ENCODE measurements at regions not wholly inside any gene's neighbourhood (a gene's known extent, or its start where the extent isn't known, plus 50 kb on each side); places are given as distances from the start of the nearest gene placed in this dataset.
"Not testable (repeated sequence)": the region's sequence is repeated elsewhere in the genome, so short reads cannot be mapped to it uniquely, and the experiment has no call there.

DNA sequence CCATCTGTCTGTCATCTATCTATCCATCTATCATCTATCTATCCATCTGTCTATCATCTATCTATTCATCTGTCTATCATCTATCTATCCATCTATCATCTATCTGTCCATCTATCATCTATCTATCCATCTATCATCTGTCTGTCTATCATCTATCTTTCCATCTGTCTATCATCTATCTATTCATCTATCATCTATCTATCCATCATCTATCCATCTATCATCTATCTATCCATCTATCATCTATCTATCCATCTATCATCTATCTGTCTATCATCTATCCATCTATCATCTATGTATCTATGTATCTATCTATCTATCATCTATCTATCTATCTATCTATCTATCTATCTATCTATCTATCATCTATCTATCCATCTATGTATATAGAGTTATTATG is 671.6 kb downstream of the UTRN start:
- not testable (repeated sequence) for DNase-seq (ENCODE audit: low read depth in 2 of 2)

DNA sequence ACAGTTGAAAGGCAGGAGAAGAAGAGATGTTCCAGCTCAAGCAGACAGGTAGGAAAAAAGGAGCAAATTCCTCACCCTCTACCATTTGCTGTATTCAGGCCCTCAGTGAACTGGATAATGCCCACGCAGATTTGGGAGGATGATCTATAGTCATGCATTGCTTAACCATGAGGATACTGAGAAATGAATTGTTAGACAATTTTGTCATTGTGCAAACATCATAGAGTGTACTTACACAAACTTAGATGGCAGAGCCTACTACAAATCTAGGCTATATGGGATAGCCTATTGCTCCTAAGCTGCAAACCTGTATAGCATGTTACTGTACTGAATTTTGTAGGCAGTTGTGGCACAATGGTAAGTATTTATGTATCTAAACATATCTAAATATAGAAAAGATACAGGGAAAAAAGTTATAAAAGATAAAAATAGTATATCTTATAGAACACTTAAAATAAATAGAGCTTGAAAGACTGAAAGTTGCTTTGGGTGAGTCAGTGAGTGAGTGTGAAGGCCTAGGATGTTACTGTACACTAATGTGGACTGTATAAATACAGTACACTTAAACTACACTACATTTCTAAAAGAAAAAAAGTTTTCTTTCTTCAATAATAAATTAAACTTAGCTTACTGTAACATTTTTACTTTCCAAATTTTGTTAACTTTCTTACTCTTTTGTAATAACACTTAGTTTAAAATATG is 672.3 kb downstream of the UTRN start:
- DNase-seq (ENCODE audit: low read depth in 2 of 2) = no peak

DNA sequence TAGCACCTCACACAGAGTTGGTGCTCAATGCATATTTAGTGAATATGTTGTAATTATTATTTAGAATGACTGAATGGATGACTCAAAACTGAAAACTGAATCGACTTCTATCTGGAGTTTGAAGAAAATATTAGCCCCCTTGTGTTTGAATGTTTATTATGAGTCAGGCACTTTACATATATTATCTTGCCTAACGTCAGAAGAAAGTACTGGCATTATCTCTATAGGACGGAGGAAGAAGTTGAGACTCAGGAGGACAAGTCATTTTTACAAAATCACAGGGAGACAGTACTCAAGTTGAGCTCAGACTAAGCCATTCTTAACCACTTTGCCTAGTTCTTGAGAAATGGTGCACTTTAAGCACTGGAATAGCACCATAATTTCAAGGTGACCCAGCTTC is 684.0 kb downstream of the UTRN start:
- DNase-seq (ENCODE audit: low read depth in 2 of 2) = no peak

DNA sequence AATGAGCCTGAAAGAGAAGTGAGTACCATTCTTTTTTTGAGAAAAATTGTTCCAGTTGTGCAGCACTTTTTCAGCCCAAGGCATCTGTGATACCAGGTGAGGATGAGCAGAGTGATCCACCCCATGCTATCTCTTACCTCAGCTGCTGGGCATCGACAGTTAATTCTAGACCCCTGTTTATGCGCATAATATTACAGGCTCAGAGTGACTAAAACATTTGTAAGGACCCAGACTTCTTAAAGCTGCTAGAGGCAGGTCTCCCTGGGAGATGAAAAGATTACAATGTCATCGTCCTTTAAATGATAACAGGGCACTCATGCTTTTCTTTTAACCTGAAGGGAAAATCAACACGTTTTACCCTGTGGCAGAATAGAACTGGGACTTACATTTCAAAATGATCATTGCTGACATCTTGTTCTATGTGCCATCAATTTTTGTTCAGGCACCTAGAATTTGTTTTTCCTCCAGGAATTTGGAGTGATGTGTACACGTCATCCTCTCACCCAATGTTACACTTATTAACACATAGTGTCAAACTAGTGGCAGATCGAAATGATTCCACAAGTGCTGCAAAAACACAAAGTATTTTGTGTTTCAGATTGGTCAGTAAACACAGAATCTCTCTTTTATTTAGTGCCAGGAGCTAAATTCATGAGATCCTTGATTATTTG is 684.6 kb downstream of the UTRN start:
- no peak for DNase-seq (ENCODE audit: low read depth in 2 of 2)

DNA sequence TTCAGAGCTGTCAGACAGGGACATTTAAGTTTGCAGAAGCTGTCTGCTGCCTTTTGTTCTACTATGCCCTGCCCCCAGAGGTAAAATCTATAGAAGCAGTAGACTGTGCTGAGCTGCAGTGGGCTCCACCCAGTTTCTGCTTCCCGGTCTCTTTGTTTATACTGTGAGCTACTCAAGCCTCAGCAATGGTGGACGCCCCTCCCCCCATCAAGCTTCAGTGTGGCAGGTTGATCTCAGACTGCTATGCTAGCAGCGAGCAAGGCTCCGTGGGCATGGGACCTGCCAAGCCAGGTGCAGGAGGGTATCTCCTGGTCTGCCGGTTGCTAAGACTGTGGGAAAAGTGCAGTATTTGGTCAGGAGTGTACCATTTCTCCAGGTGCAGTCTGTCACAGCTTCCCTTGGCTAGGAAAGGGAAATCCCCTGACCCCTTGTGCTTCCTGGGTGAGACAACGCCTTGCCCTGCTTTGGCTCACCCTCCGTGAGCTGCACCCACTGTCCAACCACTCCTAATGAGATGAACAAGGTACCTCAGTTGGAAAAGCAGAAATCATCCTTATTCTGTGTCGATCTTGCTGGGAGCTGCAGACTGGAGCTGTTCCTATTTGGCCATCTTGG is 692.2 kb downstream of the UTRN start:
- not testable (repeated sequence) for DNase-seq (ENCODE audit: low read depth in 2 of 2)

DNA sequence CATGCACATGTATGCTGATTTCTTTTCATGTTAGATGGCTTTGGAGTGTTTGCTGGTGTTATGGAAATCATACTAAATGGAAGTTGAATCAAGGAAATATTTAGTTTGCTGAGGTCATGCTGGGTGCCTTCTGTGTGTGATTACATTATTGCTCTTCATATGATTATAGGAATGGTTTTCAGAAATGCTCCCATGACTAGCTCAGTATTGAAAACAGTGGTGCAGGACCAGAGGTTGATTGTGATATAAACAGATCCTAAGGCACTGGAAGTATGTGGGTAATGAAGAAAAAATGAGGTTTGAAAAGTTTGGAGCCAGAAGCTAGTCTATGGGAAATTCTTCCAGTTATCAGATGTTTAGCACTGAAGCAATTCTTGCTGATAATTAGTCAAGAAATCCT is 693.1 kb downstream of the UTRN start:
- no peak for DNase-seq (ENCODE audit: low read depth in 2 of 2)

DNA sequence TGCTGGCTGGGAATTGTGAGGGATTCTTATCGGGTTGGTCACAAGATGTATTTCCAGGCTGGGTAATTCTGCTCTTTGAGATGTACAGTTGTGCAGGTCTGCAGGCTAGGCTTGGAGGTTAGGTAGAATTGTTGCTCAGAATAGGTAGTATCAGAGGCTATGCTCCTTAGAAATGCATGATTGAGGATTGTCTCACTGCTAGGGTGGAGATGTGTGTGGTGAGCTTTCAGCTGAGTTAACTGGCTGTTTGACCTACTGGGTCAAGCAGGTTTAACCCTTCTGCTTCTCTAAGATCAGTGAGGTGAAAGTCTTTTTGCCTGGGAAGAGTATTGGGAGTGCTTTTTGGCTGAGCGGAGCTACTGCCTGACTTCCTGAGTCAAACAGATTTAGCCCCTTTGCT is 701.1 kb downstream of the UTRN start:
- DNase-seq (ENCODE audit: low read depth in 2 of 2) = no peak

DNA sequence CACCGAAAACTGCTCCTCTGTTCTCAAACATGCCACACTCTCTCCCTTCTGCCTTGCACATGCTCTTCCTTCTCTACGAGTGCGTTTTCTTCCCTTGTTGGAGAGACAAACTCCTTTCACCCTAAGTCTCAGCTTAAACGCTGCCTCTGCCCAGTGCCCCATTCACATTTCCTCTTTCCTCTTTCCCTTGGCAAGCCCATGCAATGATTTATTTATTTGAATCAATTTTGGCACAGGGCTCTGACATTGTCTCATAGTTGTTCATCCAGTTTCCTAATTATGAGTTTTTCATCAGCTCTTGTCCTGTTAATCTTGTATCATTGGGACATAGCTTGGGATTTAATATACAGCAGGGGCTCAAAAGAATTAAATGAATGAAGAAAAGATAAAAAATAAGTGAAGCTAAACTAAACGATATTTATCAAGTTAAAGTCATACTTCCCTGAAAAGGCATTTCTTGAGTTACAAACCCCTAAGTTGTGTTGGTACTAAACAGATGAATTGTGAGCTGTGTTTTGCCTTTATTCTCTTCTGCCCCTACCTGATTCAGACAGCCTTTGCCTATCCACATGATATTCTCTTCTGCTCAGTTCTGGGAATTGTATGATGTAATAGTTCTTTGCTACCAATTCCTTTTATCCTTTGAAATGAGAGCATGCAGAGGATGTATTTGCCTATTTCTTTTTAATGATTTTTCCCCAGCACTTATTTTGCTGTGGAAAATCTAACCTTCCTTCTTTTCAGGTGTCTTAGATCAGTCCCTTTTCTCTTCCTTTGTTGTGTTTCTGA is 704.4 kb downstream of the UTRN start:
- no peak for DNase-seq (ENCODE audit: low read depth in 2 of 2)

DNA sequence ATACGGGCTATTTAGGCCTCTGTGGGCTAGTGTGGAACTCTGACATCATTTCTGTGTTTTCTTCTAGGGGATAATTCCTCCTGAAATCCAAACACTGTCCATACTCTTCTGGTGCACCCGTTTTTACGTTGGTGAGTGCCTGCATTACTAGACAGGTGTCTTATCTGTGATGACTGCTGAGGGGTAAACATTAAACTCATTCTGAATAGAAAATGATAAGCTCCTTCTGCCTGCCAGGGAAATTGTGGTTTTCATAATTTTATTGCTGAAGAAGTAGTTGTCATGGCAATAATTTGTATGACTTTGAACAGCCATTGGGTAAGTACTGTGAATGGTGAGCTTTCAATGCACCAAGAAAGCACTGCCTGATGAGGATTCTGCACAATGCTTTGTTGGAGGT is 705.6 kb downstream of the UTRN start:
- DNase-seq (ENCODE audit: low read depth in 2 of 2) = no peak

DNA sequence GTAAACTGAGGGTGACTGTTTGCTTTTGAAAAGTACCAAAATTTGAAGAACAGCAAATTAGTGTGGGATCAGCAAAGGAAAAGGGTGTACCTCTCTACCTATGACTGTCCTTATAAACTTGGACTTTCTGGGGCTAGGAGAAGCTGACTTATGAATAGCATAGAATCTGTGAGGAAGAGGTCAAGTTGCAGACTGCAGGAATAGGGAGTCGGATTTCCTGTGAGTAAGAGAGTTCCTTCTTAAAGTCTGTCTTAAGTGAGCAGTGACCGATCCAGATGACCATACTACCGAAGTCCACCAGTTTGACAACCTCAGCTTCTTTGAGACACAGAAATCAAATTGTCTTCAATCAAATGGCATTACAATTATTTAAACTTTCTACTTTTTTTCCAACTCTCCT is 708.7 kb downstream of the UTRN start:
- no peak for DNase-seq (ENCODE audit: low read depth in 2 of 2)

DNA sequence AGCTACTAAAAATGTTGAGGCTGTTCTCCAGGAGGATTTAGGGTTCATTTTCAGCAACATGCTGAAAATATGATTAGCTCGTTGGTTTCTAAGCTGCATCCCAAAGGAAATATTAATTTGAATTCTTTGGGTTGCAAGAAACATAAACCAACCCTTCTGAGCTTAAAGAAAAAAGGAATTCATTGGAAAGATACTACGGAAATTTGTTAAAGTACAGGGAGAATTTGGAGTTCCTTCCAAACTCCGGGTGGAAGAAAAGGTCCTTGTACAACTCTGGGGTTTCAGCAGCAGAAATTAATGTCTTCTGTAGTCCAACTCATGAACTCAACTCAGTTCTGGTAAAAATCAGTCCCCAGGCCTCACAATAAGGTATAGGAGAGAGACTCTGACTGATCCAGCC is 712.9 kb downstream of the UTRN start:
- DNase-seq (ENCODE audit: low read depth in 2 of 2) = no peak

DNA sequence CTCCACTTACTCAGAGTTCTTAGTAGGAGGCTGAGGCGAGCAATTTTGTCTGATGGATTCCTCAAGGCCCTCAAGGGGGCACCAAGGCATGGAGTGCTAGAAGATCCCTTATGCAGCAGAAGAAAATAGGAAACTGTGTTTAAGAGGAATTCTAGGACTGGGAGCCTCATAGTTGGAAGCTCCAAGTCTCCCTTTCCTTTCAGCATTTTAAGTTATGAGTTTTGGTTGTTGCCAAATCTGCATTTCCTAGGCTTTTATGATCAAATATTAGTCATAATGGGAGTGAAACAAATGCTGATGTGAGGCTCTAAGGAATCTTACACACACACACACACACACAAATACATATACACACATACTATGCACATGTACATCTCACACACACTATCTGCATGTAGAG is 714.0 kb downstream of the UTRN start:
- DNase-seq (ENCODE audit: low read depth in 2 of 2) = no peak

DNA sequence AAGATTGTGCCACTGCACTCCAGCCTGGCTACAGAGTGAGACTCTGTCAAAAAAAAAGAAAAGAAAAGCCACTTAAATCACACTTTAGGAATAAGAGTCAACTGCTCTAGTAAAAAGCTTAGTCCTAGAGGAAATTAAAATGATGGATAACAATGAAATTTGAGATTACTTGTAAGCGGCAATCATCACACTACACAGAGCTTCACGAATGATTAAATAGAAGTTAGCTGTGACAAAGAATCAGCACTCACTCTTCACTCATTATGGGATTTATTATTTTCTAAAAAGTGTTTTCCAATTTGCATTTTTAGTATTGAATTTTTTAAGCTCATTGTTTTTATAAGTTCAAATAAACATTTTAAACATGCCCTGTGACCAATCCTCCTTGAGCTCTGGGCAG is 718.0 kb downstream of the UTRN start:
- DNase-seq (ENCODE audit: low read depth in 2 of 2) = no peak

DNA sequence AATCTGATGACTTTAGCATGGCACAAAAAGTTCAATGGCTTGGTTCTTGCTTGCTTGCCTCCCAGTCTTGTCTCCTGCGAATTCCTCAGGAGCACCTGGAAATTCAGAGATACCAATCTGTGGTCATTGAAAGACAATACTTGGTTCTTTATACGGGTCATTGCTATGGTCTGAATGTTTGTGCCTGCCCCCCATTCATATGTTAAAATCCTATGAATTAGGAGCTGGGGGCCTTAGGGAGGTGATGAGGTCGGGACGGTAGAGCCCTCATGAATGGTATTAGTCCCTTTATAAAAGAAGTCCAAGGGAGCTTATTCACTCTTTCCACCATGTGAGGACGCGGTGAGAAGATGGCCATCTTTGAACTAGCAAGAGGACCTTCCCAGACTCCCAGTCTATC is 721.8 kb downstream of the UTRN start:
- no peak for DNase-seq (ENCODE audit: low read depth in 2 of 2)

DNA sequence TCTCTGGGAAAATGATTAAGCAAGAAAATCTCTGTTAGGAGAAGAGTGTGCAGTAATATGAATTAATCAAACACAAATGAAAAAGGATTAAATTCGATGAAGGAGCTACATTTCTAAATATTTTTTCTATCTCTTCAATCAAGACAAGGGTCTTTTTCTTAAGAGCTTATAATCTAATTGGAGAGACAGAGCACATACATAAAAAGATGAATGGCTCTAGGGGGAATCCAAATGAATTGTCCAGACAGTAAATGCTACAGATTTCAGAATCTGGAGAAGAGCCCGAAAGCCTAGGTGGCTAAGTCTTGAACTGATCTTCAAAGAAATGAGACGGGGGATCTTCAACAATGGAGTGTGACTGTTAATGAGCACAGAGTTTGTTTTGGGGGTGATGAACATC is 723.6 kb downstream of the UTRN start:
- no peak for DNase-seq (ENCODE audit: low read depth in 2 of 2)

DNA sequence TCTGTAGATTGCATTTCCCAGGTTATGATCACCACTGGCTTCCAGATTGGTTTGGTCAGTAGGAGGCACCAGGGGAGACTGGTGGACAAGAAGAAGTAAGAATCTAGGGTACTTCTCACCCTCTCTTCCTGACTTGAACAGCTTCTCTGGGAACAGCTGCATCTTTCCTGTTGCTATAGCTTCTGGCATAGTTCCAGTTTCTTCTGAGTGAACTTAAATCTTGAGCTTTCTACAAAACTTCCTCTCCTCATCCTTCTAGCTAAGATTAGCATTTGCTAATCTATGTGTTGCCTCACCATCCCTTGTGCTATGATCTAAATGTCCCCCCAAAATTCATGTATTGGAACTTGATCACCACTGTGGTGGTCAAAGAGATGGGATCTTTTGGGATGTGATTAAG is 724.6 kb downstream of the UTRN start:
- no peak for DNase-seq (ENCODE audit: low read depth in 2 of 2)

DNA sequence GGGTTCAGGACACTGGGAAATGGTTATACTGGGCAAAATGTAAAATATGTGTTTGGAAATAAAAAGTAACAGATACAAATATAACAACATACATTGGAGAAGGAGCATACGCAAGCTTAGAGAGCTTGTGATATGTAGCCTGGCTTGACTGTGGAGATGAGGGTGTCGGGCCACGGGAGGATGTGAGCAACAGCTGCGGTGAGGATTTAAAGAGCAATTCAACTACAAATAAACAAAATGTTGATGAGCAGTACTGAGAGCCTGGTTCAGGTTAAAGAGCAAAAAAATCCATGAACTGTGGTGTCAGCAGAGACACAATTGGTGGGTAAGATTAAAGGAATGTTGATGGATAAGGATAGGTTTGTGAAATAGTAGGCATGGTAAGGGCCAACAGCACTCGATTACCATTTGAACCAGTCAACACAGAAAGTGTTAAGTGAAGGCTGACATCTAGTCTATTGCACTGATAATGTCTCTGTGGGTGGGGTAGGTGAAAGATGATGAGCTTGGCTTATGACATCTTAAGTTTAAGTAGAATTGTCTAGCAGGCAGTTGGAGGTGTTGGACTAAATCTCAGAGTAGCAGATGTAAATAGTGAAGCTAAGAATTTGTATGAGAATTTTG is 723.2 kb downstream of the EPM2A start:
- DNase-seq (ENCODE audit: low read depth in 2 of 2) = no peak

DNA sequence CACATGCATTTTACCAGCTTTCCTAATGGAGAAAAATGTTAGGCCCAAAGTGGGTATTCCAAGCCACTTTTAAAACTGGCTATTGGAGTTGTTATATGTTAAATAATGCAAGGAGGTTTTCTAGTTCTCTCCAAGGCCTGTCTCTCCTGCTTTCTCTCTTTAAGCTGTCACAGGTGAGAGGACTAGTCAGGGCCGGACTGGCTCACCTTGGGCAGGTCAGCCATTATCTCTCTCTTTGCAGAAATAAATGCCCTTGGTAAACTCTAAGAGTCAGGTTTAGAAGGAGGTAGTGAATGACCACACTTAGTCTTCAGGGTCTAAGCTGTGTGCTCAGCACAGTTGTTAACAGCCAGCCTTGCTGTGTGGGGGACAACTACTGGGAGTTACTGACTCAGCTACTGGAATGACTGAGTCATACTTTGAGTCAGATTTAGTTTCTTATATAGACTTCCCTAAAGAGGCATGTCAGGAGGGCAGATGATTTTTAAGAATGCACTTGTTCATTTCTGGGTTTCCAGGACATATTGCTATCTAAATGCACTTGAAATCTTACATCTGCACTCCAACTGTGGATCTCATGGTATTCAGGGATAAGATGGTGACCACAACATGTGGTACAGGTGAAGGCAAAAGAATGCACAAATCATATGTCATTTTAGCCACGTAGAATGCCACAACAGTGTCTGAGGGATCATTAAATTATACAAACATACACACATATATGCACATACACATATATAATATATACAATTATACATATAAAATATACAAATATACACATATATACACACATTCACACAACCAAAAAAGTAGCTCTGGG is 719.4 kb downstream of the EPM2A start:
- peak; percentile 15 to 35 for DNase-seq (ENCODE audit: low read depth in 2 of 2)

DNA sequence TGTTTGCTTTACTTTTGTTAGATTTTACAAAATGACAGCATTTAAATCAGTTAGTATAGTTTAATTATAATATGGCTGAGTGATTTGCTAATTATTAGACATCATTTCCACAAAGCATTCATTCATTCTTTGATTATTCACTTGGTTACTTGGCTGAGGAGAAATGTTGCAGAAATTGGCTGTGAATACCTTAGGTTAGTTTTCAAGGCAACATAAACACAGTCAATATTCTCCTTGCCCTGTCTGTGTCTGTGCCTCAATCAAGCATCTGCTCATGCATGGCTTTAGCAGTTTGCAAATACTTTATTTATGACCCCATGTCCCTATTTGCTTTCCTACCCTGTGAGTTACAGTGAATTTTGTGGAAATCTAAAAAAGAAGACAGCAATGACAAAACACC is 718.3 kb downstream of the EPM2A start:
- no peak for DNase-seq (ENCODE audit: low read depth in 2 of 2)

DNA sequence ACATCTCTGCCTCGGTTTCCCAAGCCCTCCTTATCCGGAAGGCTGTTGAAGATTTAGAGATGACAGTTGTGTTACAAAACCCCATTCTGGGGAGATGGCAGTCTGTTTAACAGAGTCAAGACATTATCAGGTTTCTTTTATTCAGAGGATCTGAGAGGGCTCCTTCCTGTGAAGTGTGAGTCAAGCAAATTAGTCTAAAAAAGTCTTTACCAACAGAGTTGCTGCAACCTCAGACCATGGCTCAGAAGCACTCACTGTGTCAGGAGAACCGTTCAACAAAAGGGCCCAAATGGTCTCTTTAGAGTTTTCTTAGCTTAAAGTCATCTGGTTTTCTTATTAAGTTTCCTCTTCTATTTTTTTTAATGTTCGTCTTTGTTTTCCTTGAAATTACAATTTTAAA is 717.8 kb downstream of the EPM2A start:
- no peak for DNase-seq (ENCODE audit: low read depth in 2 of 2)

DNA sequence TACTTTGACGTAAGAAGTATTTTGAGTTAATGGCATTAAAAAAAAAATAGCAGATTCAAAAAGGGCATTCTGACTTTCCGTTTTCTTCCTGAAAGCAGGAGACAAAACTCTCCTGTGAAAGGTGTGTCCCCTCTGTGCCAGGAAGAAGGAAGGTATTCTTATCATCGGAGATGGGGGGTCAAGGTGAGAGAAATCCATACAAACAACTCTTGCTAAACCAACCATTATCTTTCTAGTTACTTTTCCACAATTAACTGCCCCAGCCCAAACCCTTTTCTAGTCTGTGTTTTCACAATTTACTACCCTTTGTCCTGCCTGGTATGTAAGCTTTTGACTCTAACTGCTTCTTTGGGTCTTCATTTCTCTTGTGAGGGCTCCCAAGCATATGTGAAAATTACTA is 717.3 kb downstream of the EPM2A start:
- no peak for DNase-seq (ENCODE audit: low read depth in 2 of 2)
